ENCODE measurements at regions not wholly inside any gene's neighbourhood (a gene's known extent, or its start where the extent isn't known, plus 50 kb on each side); places are given as distances from the start of the nearest gene placed in this dataset.
A peak's percentile ranks its signal among the peaks of the same experiment; 100 is the strongest.

GRCh38 chr3:153252963-153253362 is 90.9 kb downstream of the RAP2B start:
- peak; percentile 17 for DNase-seq (ENCODE audit: low read depth)
- TF ChIP-seq CTCF (IDR thresholded peaks at IDR 0.05; ENCODE audit: insufficient read depth, low read length): no peak
- no peak overlapping the region for H3K4me3 ChIP-seq (ENCODE audit: low read depth, low read length)

- no peak overlapping the region for H3K4me3 ChIP-seq (ENCODE audit: low read depth, low read length)
- TF ChIP-seq CTCF (IDR thresholded peaks at IDR 0.05; ENCODE audit: insufficient read depth, low read length): no peak
- DNase-seq (ENCODE audit: low read depth): no peak
These were observed 92.3 kb downstream of the RAP2B start for GRCh38 chr3:153254361-153254760.

GRCh38 chr3:153257673-153258351 is 95.8 kb downstream of the RAP2B start:
- no peak overlapping the region for H3K4me3 ChIP-seq (ENCODE audit: low read depth, low read length)
- TF ChIP-seq CTCF (IDR thresholded peaks at IDR 0.05; ENCODE audit: insufficient read depth, low read length): no peak
- DNase-seq (ENCODE audit: low read depth): no peak

GRCh38 chr3:153259956-153260355 is 97.9 kb downstream of the RAP2B start:
- DNase-seq (ENCODE audit: low read depth): no peak
- H3K4me3 ChIP-seq (ENCODE audit: low read depth, low read length): no peak overlapping the region
- no peak for TF ChIP-seq CTCF (IDR thresholded peaks at IDR 0.05; ENCODE audit: insufficient read depth, low read length)

- no peak overlapping the region for H3K4me3 ChIP-seq (ENCODE audit: low read depth, low read length)
- DNase-seq (ENCODE audit: low read depth): no peak
- no peak for TF ChIP-seq CTCF (IDR thresholded peaks at IDR 0.05; ENCODE audit: insufficient read depth, low read length)
These were observed 98.7 kb downstream of the RAP2B start for GRCh38 chr3:153260681-153261080.

- no peak for DNase-seq (ENCODE audit: low read depth)
- no peak for TF ChIP-seq CTCF (IDR thresholded peaks at IDR 0.05; ENCODE audit: insufficient read depth, low read length)
- H3K4me3 ChIP-seq (ENCODE audit: low read depth, low read length): no peak overlapping the region
These were observed 104.6 kb downstream of the RAP2B start for GRCh38 chr3:153266619-153267018.

All from fibroblast of the aortic adventitia (primary cell).